ENCODE measurements at regions not wholly inside any gene's neighbourhood (a gene's known extent, or its start where the extent isn't known, plus 50 kb on each side); places are given as distances from the start of the nearest gene placed in this dataset.
"Not testable (repeated sequence)": the region's sequence is repeated elsewhere in the genome, so short reads cannot be mapped to it uniquely, and the experiment has no call there.

- no peak for DNase-seq (ENCODE audit: low spot score)
Observed at GRCh38 chr16:5315914-5316313, 218.3 kb upstream of the EEF2KMT start.

DNA sequence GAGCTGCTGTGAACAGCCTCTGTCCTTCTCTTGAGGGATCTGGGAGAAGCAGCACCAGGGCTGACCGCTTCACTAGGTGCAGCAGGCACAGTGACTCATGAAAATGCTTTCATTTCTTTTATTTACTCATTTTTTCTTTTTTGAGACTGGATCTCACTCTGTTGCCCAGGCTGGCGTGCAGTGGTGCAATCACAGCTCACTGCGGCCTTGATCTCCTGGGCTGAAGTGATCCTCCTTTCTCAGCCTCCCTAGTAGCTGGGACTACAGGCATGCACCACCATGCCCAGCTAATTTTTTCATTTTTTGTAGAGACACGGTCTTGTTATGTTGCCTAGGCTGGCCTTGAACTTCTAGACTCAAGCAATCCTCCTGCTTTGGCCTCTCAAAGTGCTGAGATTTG, 216.8 kb upstream of the EEF2KMT start:
- no peak for DNase-seq (ENCODE audit: low spot score)

- no peak for DNase-seq (ENCODE audit: low spot score)
Observed at GRCh38 chr16:5309946-5310611, 212.5 kb upstream of the EEF2KMT start.

GRCh38 chr16:5305023-5305422, 207.4 kb upstream of the EEF2KMT start:
- no peak for DNase-seq (ENCODE audit: low spot score)

- no peak for DNase-seq (ENCODE audit: low spot score)
Observed at GRCh38 chr16:5302372-5303114, 204.9 kb upstream of the EEF2KMT start.

DNA sequence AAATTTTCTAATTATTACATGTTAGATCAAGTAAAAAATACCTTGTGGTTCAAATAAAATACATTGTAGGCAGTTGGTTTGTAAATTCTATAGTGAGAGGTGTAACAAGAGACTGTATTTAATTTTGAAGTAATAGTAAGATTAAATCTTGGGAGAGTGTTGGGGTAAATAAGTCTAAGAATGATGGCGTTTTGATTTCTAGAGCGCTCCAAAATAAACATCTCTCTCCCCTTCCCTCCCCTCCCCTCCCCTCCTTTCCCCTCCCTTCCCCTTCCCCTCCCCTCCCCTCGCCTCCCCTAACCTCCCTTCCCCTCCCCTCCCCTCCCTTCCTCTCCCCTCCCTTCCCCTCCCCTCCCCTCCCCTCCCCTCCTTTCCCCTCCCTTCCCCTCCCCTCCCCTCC, 200.6 kb upstream of the EEF2KMT start:
- DNase-seq (ENCODE audit: low spot score): no peak

DNA sequence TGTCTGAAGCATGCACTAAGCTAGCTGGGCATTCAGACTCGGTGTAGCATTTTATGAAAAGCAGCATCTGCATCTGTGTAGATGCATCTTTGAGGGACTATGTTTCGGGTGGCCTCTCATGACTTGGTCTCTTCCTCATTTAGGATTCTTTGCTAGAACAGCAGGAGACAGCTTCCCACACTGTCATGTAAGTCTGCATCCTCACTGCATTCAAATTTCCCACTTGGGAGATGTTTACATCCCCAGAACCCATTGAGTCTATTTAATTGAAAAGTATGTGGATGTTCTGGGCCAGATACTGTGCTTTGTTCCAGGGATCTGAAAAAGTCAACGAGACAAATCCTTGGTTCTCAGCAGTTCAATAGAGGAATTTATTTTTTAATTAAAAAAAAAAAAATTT, 198.6 kb upstream of the EEF2KMT start:
- no peak for DNase-seq (ENCODE audit: low spot score)

GRCh38 chr16:5295304-5295703, 197.7 kb upstream of the EEF2KMT start:
- DNase-seq (ENCODE audit: low spot score): not testable (repeated sequence)

- DNase-seq (ENCODE audit: low spot score): not testable (repeated sequence)
Observed at GRCh38 chr16:5282152-5282551, 184.6 kb upstream of the EEF2KMT start.

DNA sequence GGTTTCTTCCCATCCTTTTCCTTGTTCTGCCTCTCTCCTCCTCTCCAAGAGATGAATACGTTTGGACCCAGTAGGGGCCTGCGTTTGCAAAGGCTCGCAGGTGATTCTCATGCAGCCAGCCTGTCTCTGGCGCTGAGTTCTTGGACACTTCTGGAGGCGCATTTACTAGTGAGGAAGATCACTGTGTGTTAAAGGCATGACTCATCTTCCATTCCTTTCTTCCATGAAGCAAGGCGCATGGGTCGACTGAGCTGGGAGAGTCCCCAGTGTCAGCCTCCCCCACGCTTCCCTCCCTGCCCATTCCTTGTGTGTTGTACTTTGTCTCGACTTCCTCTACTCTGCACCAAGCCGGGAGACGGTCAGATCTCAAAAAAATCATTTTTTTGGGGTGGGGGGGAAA, 159.9 kb upstream of the EEF2KMT start:
- no peak for DNase-seq (ENCODE audit: low spot score)

DNA sequence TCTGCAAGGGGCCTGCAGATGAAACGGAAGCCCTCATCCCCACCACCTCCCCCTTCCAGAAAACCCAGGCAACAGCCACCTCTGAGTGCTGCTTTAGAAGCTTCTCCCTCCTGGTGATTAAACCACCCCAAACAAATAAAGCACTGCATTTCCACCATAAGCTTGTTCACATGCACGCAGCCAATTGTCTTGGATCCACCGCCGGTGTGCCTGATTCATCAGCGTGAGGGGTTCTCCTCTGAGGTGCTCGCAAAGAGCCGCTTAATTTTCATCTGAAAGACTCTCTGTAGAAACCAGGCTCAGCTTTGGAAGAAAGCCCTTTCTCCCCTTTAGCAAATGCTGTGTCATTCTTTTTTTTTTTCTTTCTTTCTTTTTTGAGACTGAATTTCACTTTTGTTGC, 155.2 kb upstream of the EEF2KMT start:
- DNase-seq (ENCODE audit: low spot score): no peak

DNA sequence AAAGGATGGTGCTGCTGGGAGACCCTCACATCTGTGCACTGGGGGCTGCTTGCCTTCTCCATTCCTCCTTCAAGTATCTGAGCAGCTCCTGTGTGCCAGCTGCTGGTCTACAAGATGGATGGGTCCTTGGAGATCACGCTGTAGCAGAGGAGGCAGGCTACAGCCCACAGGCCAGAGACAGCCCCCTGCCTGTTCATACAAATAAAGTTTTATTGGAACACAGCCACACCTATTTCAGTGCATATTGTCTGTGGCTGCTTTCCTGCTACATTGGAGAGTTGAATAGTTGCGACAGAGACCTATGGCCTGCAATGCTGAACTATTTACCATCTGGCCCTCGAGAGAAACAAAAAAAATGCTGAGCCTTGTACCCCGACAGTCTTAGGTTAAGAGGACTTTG, 149.8 kb upstream of the EEF2KMT start:
- not testable (repeated sequence) for DNase-seq (ENCODE audit: low spot score)

GRCh38 chr16:5240278-5240626, 142.7 kb upstream of the EEF2KMT start:
- not testable (repeated sequence) for DNase-seq (ENCODE audit: low spot score)

GRCh38 chr16:5239472-5240277, 142.1 kb upstream of the EEF2KMT start:
- DNase-seq (ENCODE audit: low spot score): not testable (repeated sequence)

DNA sequence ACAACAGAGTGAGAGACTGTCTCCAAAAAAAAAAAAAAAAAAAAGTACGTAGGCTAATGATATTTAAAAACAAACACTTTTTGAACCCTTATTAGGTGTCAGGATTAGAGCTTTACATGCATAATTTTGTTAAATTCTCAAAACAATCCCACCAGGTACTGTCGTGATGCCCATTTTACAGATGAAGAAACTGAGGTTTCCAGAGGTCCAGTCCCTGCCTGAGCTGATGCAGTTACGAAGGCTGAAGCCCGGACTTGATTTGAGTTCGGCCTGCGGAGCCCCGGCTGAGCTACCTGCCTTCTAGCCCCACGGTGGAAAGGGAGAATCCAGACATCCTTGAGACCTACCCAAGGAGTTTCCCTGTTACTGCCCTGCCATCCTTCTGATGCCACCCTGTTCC, 137.5 kb upstream of the EEF2KMT start:
- DNase-seq (ENCODE audit: low spot score): no peak

- DNase-seq (ENCODE audit: low spot score): no peak
Observed at GRCh38 chr16:5234295-5235050, 136.9 kb upstream of the EEF2KMT start.

DNA sequence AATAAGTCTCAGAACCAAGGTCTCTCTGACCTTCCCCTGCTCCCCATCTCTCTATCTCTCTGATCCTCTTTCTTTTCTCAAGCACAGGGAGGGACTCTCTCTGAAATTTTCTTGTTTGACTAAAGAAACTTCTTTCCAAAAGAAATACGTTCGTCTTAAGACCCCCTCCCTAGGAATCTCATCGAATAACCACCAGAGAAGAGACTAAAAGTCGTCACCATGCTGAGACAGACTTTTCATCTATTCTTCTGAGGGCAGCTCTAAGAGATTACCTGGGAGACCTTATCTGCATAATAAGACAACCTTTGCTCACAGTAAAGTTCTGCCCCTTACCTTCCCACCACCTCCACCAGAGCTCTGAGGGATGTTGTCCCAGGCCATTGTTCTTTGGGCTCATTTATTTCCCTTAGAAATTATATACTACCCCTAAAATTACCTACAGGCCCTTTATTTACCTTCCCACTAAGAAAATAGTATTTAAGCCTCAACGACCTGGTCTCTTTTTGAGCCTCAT, 133.7 kb upstream of the EEF2KMT start:
- DNase-seq (ENCODE audit: low spot score): no peak

GRCh38 chr16:5228369-5228768, 130.8 kb upstream of the EEF2KMT start:
- no peak for DNase-seq (ENCODE audit: low spot score)

DNA sequence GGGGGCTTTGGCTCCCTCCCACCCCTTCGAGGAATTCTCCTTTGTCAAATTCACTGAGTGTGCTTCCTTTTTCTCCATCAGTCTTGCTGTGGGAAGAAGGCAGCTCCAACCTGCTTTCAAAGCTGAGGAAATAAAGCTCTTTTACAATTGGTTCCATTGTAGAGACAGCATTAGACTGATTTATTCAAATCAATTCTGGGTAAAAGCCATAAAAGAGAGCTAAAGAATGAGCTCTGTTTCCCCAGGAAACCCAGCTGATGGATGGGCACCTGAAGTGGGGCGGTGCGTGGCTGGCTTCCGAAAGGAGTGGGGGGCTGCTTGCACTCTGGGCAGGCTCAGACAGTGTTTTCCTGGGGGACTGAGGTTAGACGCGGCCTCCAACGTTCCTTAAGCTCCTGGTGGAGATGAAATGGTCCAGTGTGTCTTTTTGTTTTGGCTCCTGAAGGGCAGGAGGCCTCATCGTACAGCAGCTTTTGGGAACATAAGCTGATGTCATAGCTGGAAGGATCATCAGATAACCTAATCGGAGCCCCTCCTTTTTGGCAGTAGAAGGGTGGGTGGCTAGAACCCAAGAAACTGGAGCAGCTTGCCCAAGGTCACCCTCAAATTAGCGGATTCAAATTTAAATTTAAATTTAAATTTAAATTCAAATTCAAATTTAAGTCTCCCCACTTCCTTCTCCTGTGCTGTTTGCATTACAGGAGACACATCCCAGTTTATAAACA, 128.5 kb upstream of the EEF2KMT start:
- DNase-seq (ENCODE audit: low spot score): no peak

DNA sequence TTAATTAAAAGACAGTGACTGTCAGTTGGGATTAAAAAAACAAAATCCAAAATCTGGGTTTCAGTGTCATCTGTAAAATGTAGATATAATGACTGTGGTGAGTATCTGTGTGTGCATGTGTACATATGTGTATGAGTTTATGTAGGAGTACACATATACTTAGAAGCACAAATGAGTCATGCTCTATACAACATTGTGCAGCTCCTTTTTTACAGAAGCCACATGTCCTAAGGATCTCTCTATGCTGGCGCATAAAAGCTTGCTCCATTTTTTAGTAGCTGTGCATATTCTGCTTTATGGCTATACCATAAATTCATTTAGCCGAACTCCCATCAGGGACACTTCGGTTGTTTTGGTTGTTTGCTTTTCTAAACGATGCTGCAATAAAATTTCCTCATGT, 125.2 kb upstream of the EEF2KMT start:
- no peak for DNase-seq (ENCODE audit: low spot score)

- not testable (repeated sequence) for DNase-seq (ENCODE audit: low spot score)
Observed at GRCh38 chr16:5221831-5222230, 124.2 kb upstream of the EEF2KMT start.

Measured in ureter (tissue), 1 donor.